ENCODE measurements at regions not wholly inside any gene's neighbourhood (a gene's known extent, or its start where the extent isn't known, plus 50 kb on each side); places are given as distances from the start of the nearest gene placed in this dataset.

GRCh38 chr2:194742706-194743105 is 914.3 kb upstream of the SLC39A10 start:
- Histone ChIP-seq H3K4me2 (replicated peaks; ENCODE audit: low read depth, low read length, poor library complexity, severe bottlenecking) (no peak overlapping the region), H3K79me2 (ENCODE audit: control insufficient read depth, insufficient read depth, low read length) (no peaks in the 10 kb centered on the region), H3K27me3 (replicated peaks in 1 of 4; ENCODE audit: control extremely low read depth in 1 of 4, control insufficient read depth in 3 of 4, insufficient read depth in 4 of 4, low read length in 3 of 4) (no peaks in the 10 kb centered on the region), H3K36me3 (replicated peaks in 1 of 2; ENCODE audit: control extremely low read depth in 1 of 2, control insufficient read depth in 1 of 2, extremely low read depth in 1 of 2, insufficient read depth in 2 of 2, low read length in 1 of 2) (no peaks in the 10 kb centered on the region), H2AFZ (ENCODE audit: insufficient read depth, low read depth, low read length, poor library complexity, severe bottlenecking) (no peak overlapping the region), H3K4me3 (ENCODE audit: control extremely low read depth in 1 of 5, extremely low read depth in 1 of 5, insufficient read depth in 1 of 5, low read depth in 2 of 5, low read length in 4 of 5) (no peak overlapping the region), H3K27ac (ENCODE audit: low read length in 2 of 2) (no peak overlapping the region), H3K9ac (ENCODE audit: low read length) (no peak overlapping the region), H4K20me1 (ENCODE audit: control insufficient read depth, insufficient read depth, low read length, poor library complexity, severe bottlenecking) (no peaks in the 10 kb centered on the region), H3K9me3 (ENCODE audit: control extremely low read depth in 1 of 3, control insufficient read depth in 2 of 3, insufficient read depth in 1 of 3, low read length in 2 of 3) (no peaks in the 10 kb centered on the region), H3K4me1 (ENCODE audit: control insufficient read depth in 2 of 2, insufficient read depth in 2 of 2, low read length in 2 of 2) (no peaks in the 10 kb centered on the region)
- H3K9me3 Mint-ChIP-seq (ENCODE audit: insufficient read depth), result no peaks in the 10 kb centered on the region
- no CpG with 5 or more reads among the region's 2 CpGs for WGBS (ENCODE audit: insufficient coverage)
- no peak overlapping the region for H3K27ac Mint-ChIP-seq
- POLR2A ChIA-PET, result no interaction called here
- TF ChIP-seq CTCF (IDR thresholded peaks at IDR 0.05) (no peak), EZH2 (IDR thresholded peaks at IDR 0.05; ENCODE audit: borderline replicate concordance, insufficient read depth, low read depth, low read length, poor library complexity, severe bottlenecking) (no peak)
- CTCF ChIA-PET, result no interaction called here
- no peaks in the 10 kb centered on the region for H3K27me3 Mint-ChIP-seq
- no peak overlapping the region for H3K4me3 Mint-ChIP-seq
- no peaks in the 10 kb centered on the region for H3K4me1 Mint-ChIP-seq
- DNase-seq (no peak), ATAC-seq (ENCODE audit: low read depth) (no peak)
- intact Hi-C loops (cut with micrococcal nuclease), result no loop called here

GRCh38 chr2:194739217-194739616 is 917.8 kb upstream of the SLC39A10 start:
- intact Hi-C loops (cut with micrococcal nuclease), result no loop called here
- no peak for DNase-seq
- CTCF ChIA-PET, result no interaction called here
- Mint-ChIP-seq H3K4me3 (no peak overlapping the region), H3K27me3 (no peaks in the 10 kb centered on the region), H3K9me3 (ENCODE audit: insufficient read depth) (no peaks in the 10 kb centered on the region), H3K4me1 (no peaks in the 10 kb centered on the region), H3K27ac (no peak overlapping the region)
- TF ChIP-seq EZH2 (IDR thresholded peaks at IDR 0.05; ENCODE audit: borderline replicate concordance, insufficient read depth, low read depth, low read length, poor library complexity, severe bottlenecking) (no peak), CTCF (IDR thresholded peaks at IDR 0.05) (no peak)
- ATAC-seq (ENCODE audit: low read depth), result no peak
- Histone ChIP-seq H4K20me1 (ENCODE audit: control insufficient read depth, insufficient read depth, low read length, poor library complexity, severe bottlenecking) (no peaks in the 10 kb centered on the region), H2AFZ (ENCODE audit: insufficient read depth, low read depth, low read length, poor library complexity, severe bottlenecking) (no peak overlapping the region), H3K9ac (ENCODE audit: low read length) (no peak overlapping the region), H3K36me3 (replicated peaks in 1 of 2; ENCODE audit: control extremely low read depth in 1 of 2, control insufficient read depth in 1 of 2, extremely low read depth in 1 of 2, insufficient read depth in 2 of 2, low read length in 1 of 2) (no peaks in the 10 kb centered on the region), H3K9me3 (ENCODE audit: control extremely low read depth in 1 of 3, control insufficient read depth in 2 of 3, insufficient read depth in 1 of 3, low read length in 2 of 3) (no peaks in the 10 kb centered on the region), H3K27me3 (replicated peaks in 1 of 4; ENCODE audit: control extremely low read depth in 1 of 4, control insufficient read depth in 3 of 4, insufficient read depth in 4 of 4, low read length in 3 of 4) (no peaks in the 10 kb centered on the region), H3K27ac (ENCODE audit: low read length in 2 of 2) (no peak overlapping the region), H3K4me3 (ENCODE audit: control extremely low read depth in 1 of 5, extremely low read depth in 1 of 5, insufficient read depth in 1 of 5, low read depth in 2 of 5, low read length in 4 of 5) (no peak overlapping the region), H3K4me1 (ENCODE audit: control insufficient read depth in 2 of 2, insufficient read depth in 2 of 2, low read length in 2 of 2) (no peaks in the 10 kb centered on the region), H3K4me2 (replicated peaks; ENCODE audit: low read depth, low read length, poor library complexity, severe bottlenecking) (no peak overlapping the region), H3K79me2 (ENCODE audit: control insufficient read depth, insufficient read depth, low read length) (no peaks in the 10 kb centered on the region)
- WGBS (ENCODE audit: insufficient coverage), result no CpG with 5 or more reads among the region's 3 CpGs
- POLR2A ChIA-PET, result no interaction called here

Measured in B cell (primary cell).